ENCODE measurements at regions not wholly inside any gene's neighbourhood (a gene's known extent, or its start where the extent isn't known, plus 50 kb on each side); places are given as distances from the start of the nearest gene placed in this dataset.

DNA sequence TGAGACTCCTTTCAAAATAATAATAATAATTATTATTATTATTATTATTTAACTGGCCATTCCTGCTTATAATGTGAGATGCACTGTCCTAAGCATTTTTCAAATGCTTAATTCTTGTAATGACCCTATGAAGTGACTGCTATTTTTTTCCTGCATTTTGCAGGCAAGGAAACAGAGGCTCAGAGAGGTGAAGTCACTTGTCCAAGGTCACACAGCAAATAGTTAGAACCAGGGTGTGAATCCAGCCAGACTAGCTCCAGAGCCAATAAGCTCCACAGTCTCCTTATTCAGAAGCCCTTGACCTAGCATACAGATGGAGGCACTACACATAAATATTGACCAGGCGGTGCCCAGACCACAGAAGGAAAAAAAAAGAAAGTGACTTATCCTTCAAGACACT lies 77.5 kb upstream of the CACNA1A start:
- TF ChIP-seq, protein P1, sequence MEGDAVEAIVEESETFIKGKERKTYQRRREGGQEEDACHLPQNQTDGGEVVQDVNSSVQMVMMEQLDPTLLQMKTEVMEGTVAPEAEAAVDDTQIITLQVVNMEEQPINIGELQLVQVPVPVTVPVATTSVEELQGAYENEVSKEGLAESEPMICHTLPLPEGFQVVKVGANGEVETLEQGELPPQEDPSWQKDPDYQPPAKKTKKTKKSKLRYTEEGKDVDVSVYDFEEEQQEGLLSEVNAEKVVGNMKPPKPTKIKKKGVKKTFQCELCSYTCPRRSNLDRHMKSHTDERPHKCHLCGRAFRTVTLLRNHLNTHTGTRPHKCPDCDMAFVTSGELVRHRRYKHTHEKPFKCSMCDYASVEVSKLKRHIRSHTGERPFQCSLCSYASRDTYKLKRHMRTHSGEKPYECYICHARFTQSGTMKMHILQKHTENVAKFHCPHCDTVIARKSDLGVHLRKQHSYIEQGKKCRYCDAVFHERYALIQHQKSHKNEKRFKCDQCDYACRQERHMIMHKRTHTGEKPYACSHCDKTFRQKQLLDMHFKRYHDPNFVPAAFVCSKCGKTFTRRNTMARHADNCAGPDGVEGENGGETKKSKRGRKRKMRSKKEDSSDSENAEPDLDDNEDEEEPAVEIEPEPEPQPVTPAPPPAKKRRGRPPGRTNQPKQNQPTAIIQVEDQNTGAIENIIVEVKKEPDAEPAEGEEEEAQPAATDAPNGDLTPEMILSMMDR (conservative IDR thresholded peaks at IDR 0.05; ENCODE audit: low read depth, low read length) = no peak
- no peak for DNase-seq (ENCODE audit: low read depth)
- no peak overlapping the region for H3K4me3 ChIP-seq (ENCODE audit: low read length)

- DNase-seq (ENCODE audit: low read depth) = no peak
- TF ChIP-seq, protein P1 (conservative IDR thresholded peaks at IDR 0.05; ENCODE audit: low read depth, low read length) = no peak
- H3K4me3 ChIP-seq (ENCODE audit: low read length) = no peak overlapping the region
These were observed 76.8 kb upstream of the CACNA1A start for GRCh38 chr19:13583114-13583513.

DNA sequence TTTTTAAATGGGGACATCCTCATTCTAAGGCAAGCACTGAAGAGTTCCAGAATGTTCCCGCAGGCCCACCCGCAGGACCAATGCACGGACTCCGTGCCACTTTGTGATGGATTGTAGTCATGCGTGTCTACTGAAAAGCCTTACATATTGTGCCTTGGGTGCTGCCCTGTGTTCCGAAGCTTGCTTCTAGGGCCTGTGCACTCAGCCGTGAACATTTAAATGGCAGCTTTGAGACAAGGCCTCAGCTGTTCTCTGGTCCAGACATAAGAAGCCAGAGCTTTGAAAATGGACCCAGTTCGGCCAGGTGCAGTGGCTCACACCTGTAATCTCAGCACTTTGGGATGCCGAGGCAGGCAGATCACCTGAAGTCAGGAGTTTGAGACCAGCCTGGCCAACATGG lies 75.3 kb upstream of the CACNA1A start:
- TF ChIP-seq, protein P1 (conservative IDR thresholded peaks at IDR 0.05; ENCODE audit: low read depth, low read length) = no peak
- no peak overlapping the region for H3K4me3 ChIP-seq (ENCODE audit: low read length)
- no peak for DNase-seq (ENCODE audit: low read depth)

DNA sequence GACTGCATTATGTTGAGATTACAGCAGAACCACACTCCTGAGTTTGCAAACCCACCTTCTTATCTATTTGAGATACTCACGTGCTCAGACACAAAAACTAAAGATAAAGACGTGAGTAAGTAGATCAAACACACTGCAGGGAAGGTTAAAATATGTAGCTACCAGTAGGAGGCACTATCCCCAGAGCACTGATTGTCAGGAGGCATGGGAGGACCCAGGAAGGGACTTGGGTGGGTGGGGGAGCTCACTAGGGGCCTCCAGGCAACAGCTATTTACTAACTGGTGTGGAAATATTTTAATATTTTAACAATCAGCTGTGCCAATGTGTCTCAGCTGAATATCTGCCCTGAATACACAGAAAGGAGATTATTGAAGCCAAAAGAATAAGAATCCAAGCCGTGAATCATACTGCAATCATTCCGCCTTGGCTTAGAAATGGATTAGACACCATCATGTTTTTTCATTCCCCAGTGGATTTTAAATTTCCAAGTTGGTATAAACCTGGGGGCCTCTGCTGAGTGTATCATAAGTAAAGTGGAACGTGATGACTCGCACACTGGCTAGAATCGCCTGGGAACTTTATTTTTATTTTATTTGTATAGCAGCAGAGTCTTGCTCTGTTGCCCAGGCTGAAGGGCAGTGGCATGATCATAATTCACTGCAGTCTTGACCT lies 73.2 kb upstream of the CACNA1A start:
- H3K4me3 ChIP-seq (ENCODE audit: low read length) = no peak overlapping the region
- TF ChIP-seq, protein P1 (conservative IDR thresholded peaks at IDR 0.05; ENCODE audit: low read depth, low read length) = no peak
- DNase-seq (ENCODE audit: low read depth) = peak; percentile 12

- DNase-seq (ENCODE audit: low read depth) = no peak
- no peak overlapping the region for H3K4me3 ChIP-seq (ENCODE audit: low read length)
- TF ChIP-seq, protein P1 (conservative IDR thresholded peaks at IDR 0.05; ENCODE audit: low read depth, low read length) = no peak
These were observed 70.4 kb upstream of the CACNA1A start for GRCh38 chr19:13576726-13577125.

GRCh38 chr19:13574933-13575332 lies 68.7 kb upstream of the CACNA1A start:
- no peak overlapping the region for H3K4me3 ChIP-seq (ENCODE audit: low read length)
- DNase-seq (ENCODE audit: low read depth) = no peak
- TF ChIP-seq, protein P1 (conservative IDR thresholded peaks at IDR 0.05; ENCODE audit: low read depth, low read length) = peak; percentile 22

GRCh38 chr19:13573056-13573667 lies 66.9 kb upstream of the CACNA1A start:
- no peak overlapping the region for H3K4me3 ChIP-seq (ENCODE audit: low read length)
- no peak for DNase-seq (ENCODE audit: low read depth)
- TF ChIP-seq, protein P1 (conservative IDR thresholded peaks at IDR 0.05; ENCODE audit: low read depth, low read length) = no peak

All from retinal pigment epithelial cell (primary cell).